ENCODE measurements at regions not wholly inside any gene's neighbourhood (a gene's known extent, or its start where the extent isn't known, plus 50 kb on each side); places are given as distances from the start of the nearest gene placed in this dataset.
"Not testable (repeated sequence)": the region's sequence is repeated elsewhere in the genome, so short reads cannot be mapped to it uniquely, and the experiment has no call there.

DNA sequence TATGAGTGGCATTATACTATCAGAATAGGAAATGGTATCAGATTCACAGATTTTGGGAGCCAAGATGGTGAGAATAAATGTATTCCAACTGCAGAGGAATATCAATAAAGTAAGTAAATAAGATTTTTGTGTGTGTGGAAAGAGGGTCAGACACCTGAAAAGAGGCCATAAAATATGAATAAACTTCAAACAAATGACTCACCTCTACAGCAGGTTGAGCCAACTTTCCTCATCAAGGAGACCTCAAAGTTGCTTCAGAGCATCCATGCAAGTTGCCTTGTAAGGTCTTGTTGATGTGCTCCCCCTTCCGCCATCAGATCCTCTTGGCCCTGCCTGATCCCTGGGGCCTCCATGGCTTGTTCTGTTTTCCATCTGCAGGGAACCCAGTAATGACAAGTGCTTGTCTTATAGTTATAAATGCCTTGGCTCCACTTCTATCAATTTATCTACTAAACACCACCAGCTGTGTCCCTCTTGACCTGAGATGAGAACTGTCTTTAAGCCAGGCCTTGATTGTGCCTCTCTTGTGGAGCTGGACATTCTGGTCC, 775.6 kb downstream of the LTN1 start:
- no peak for DNase-seq

DNA sequence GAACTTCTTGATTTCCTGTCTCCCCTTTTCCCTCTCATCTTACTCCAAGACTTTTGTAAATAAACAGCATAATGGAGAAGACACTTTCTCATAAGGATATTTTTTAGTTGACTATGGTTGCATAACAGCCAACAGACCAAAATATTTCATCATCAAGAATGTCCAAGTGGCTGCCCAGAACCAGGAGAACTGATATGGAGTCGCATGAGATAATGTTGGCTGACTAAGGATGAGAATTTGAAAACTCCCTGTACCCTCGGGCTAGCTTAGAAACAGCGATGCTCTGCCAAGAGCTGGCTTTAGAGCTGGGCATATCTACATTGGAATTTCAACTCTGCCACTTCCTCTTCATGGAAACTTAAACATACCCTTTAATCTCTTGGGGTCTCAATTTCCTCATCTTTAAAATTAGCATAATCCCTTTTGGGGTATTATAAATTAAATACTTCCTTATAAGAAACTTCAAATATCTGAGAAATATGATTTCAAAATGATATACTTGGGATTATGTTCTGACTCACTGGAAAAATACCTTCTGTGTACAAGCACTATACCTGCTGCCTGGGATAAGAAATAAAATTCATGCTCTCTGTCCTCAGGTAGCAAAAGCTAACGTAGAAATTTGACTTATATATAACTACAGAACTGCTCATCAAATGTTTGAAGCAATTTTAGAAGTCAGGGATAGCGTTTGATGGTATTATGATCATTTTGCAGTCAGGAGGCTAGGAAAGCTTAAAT, 777.3 kb downstream of the LTN1 start:
- DNase-seq, result no peak

DNA sequence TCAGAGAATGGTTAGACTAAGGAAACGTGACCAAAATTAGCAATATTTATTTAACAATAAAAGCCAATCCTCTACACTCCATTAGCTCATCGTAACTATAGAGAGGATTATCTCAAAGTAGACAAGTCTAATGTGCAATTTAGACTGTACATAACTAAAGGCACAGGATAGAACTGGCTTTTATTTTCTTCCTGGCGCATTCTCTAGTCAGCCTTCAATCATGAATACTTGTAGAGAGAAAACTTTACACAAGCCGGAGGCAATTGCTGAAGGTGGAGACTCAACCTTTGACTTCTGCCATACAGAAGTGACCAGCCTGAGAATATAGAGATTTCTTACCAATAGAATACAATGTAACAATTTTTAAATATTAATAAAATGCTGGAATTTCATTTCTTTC, 777.9 kb downstream of the LTN1 start:
- no peak for DNase-seq

DNA sequence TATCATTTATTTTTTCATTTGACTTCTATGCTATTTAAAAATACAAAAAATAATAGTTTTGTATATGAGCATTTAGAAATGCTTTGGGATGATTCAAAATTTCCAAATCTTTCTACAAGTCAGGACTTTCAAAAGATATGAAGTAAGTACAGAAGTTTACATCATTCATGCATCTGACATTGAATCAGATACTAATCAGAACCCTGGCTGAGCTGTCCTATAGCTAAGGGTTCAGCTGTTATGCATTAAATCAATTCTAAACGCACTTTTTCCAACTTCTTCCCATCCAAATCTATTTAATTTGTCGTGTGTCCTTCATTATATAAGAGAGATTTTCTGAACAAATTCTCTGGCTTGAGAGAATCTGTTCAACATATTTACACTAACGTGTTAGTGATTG, 779.4 kb downstream of the LTN1 start:
- no peak for DNase-seq

DNA sequence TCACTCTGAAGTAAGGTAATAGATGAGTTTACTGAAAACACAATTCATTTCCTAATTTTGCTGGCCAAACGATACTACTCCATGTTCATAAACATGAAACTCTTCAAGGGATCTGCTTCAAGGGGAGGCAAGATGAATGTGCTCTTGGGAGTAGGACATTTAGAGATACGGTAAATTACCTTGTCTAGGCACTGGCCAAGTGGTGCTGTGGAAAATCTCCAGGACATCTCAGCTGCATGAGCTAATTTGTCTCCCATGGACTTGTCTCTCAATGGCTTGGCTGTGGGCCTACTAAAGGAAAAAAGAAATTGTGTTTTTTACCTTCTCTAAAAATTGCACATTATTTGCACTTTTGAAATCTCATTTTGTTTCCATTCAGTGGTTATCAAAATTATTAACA, 780.6 kb downstream of the LTN1 start:
- no peak for DNase-seq

DNA sequence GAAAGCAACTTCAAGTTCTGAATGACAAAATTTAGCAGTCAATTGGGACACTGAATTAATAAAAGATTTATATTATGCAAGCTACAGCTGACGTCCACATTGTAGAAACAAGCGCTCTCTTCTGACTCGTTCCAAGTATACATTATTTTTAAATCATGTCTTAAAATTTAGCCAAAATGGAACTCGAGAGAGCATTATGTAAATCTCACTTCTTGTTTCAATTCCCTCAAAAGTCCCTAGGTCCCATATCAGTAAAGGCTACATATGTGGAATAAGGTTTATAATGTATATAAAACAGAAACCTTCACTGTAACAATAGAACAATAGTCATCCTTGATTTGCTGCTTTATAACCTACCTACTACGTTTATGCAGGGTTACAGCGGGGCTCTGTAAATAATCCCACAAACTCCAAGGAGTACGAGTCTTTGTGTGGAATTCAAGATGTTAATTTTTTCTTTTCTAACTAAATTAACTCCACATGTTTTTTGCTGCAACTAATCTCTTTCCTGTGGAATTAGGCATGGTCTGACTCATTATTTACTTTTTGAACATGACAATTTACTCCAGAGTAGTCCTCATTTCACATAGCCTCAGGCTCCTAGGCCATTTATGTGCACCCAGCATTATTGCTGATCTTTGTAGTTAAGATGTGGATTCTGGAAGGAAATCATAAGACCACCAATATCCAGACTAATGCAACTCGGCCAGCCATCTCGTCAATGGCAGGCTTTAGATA, 785.1 kb downstream of the LTN1 start:
- no peak for DNase-seq

DNA sequence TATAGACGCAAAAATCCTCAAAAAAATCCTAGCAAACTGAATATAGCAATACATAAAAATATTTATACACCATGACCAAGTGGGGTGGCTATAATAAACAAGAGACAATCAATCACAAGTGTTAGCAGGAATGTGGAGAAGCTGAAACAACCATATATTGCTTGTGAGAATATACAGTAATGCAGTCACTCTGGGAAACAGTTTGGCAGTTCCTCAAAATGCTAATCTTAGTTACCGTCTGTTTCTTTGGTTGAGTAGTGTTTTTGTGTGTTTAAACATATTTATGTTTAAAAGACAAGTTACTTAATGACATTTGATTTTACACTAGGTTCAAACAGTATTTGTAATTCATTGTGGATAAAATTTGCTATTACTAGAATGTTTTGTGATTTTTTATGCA, 792.0 kb downstream of the LTN1 start:
- DNase-seq, result no peak

DNA sequence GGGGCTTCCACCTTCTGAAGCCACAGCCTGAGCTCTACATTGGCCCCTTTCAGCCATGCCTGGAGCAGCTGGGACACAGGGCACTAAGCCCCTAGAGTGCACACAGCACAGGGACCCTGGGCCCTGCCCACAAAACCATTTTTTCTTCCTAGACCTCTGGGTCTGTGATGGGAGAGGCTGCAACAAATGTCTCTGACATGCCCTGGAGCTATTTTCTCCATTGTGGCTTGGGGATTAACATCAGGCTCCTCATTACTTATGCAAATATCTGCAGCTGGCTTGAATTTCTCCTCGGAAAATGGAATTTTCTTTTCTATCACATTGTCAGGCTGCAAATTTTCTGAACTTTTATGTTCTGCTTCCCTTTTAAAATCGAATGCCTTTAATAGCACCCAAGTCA, 795.7 kb downstream of the LTN1 start:
- no peak for DNase-seq

DNA sequence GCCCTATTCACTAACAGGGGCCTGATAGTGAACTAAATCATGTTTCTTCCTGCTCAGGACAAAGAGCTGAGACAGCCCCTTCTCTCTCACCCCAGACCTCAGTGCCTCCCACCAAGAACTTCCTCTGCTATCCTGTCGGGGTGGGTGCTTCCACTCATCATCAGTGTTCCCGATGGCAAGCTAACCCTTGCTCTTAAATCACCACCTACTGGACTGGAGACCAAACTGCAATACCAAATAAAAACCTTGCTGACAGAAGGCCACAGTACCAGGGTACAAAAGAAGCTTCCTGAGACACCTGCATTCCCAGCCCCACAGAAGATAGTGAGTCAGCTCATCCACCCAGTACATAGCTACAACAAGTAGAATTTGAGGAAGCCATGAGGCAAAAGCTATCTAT, 799.5 kb downstream of the LTN1 start:
- no peak for DNase-seq

DNA sequence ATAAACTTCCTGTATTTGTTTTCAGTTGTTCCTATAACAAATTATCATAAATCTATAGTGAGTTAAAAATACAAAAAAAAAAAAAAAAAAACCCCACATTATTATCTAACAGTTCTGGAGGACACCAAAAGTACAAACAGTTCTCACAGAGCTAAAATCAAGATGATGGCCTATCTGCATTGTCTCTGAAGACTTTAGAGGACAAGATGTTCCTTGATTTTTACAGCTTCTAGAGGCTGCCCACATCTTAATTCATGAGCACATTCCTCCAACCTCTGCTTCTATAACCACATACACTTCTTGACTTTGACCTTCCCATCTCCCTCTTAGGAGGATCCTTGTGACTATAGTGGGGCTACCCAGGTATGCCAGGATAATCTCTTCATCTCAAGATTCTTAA, 806.1 kb downstream of the LTN1 start:
- no peak for DNase-seq

DNA sequence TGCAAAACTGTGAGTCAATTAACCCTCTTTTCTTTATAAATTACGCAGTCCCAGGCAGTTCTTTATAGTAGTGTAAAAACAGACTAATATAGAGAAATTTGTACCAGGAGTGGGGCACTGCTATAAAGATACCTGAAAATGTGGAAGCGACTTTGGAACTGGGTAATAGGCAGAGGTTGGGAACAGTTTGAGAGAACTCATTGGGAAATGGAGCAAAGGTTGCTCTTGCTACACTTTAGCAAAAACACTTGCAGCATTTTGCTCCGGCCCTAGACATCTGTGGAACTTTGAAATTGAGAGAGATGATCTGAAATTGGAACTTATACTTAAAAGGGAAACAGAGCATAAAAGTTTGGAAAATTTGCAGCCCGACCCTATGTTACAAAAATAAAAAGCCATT, 810.9 kb downstream of the LTN1 start:
- no peak for DNase-seq

DNA sequence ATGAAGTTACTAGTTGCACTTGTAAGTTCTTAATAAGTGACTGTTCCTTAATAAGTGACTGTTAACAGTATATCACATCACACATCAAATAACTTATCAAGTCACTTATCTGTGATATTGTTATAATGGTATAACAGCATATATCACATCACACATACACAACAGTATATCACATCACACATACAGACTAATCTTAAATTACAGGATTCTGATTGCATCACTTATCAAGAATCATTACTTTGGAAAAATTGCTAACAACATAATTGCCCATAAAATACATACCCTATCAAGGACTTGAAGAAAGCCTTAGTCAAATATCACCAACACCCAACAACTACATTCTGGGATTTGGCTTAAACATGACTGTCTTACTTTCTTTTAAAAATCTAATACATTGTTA, 813.5 kb downstream of the LTN1 start:
- DNase-seq, result no peak

DNA sequence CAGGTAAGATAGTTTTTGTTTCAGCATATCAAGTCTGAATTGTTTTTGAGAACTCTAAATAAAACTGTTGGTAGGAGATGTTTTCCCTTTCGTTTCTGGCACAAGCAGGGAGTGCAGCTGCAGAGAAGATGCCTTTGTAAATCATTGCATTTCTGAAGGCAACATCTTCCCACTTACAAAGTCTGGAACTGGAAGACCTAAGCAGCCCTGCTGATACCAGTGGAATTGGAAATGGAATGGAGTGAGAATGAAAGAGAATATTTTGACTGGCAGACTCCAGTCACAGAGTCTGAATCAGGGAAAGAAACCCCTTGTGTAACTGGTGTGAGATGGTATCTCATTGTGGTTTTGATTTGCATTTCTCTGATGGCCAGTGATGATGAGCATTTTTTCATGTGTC, 815.6 kb downstream of the LTN1 start:
- no peak for DNase-seq

DNA sequence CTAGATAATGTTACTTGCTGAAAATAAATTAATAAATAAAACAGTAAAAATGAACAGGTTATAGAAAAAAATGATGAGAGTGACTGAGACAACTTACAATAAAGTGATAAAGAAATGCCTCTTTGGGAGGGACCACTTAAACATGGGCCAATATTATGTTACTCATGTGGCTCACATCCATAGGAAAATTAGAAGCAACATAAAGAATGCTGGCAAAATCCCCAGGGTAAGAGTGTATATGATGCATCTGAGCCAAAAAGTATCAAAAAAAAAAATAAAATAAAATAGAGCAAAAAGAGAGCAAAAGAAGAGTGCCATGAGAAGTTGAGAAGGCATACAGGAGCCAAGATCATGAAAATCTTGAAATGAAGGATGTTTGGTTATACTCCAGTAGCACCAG, 818.0 kb downstream of the LTN1 start:
- no peak for DNase-seq

DNA sequence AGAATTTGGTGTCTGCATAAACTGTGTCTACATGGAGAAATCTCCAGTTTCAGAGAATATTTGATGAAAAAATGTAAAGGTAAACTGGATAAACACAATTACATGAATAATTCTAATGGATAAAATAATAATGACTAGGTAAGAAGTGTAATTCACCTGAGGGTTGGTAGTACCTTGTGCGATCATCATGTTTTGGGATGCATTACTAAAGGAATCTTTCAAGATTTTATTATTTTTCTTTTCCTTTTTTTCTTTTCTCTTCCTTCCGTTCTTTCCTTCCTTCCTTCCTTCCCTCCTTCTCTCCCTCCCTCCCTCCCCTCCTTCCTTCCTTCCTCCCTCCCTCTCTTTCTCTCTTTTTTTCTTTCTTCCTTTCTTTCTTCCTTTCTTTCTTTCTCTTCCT, 818.7 kb downstream of the LTN1 start:
- DNase-seq, result no peak

DNA sequence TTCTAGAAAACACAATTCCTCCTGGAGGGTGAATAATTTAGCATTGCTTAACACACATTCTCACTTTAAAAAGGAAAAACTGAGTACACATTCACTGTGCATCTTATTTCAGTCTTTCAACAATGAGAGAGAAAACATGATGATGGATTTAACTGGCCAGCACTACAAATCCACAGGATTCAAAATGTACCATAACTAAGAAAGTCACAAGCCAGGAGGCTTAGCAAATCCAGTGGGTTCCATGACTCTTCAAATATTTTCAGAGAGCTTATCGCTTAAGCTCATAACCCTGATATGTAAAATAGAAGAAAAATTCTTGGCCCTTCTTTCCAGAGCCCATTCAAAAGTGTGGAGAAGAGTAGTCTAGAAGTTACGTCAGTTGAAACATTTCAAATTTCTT, 820.3 kb downstream of the LTN1 start:
- no peak for DNase-seq

DNA sequence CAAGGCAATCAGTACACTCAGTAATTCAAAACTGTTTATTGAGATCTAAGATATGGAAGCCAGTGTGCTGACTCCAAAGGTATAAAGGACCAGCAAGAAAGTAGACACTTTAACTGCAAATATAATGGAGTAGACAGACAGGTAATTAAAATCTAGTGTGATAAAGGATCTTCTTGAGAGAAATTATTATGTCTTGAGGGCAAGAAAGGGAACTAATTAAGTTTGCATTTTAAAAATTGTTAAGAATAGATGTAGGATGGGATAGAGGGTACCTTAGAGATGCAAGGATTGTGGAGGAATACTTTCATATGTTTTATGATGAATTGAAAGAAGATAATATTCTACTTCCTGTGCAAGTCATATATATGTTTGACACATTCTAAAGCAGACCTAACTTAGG, 825.3 kb downstream of the LTN1 start:
- no peak for DNase-seq

DNA sequence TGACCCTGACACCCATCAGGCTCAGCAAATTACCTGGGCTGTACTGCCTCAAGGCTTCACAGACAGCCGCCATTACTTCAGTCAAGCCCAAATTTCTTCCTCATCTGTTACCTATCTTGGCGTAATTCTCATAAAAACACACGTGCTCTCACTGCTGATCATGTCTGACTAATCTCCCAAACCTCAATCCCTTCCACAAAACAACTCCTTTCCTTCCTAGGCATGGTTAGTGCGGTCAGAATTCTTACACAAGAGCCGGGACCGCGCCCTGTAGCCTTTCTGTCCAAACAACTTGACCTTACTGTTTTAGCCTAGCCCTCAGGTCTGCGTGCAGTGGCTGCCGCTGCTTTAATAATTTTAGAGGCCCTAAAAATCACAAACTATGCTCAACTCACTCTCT, 828.2 kb downstream of the LTN1 start:
- DNase-seq, result not testable (repeated sequence)

DNA sequence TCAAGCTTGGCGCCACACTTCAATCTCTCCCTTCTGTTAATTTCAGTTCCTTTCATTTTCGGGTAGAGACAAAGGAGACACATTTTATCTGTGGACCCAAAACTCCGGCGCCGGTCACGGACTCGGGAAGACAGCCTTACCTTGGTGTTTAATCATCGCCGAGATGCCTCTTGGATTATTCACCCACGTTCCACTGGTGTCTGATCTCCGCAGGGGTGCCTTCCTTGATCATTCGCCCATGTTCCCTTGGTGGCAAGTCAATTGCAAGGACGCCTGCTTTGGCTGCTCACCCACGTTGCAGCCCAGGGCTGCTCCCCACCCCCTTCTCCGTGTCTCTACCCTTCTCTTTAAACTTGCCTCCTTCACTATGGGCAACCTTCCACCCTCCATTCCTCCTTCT, 830.6 kb downstream of the LTN1 start:
- not testable (repeated sequence) for DNase-seq

DNA sequence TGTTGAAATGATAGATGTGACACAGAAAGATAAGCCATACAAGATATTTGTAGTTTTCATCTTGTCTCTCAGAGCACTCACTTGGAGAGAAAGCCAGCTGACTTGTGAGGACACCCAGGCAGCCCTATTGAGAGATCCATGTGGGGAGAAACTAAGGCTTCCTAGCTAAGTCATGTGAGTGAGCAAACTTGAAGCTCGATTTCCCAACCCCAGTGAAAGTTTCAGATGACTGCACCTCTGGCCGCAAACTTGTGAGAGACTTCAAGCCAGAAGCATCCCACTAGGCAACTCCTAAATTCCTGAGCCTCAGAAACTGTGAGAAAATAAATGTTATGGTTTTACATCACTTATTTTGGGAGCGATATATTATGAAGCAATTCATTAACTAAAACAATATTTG, 832.3 kb downstream of the LTN1 start:
- no peak for DNase-seq

DNA sequence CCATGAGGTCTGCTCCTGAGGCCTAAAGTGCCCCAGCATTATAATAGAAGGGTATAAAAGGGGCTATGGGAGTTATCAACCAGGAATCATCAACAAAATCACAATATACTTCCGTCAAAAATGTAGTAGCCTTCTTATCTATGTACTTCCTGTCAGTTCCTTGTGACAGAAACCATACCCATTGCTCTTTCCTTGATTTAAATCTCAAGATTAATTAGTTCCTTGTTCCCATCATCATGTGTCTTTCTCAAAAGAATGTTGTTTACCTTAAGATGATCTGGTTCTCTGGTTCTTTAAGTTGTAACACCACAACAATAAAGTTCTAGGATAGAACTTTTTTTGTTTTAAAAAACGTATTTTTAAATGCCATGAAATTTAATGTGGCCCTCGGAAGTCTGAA, 833.3 kb downstream of the LTN1 start:
- no peak for DNase-seq

DNA sequence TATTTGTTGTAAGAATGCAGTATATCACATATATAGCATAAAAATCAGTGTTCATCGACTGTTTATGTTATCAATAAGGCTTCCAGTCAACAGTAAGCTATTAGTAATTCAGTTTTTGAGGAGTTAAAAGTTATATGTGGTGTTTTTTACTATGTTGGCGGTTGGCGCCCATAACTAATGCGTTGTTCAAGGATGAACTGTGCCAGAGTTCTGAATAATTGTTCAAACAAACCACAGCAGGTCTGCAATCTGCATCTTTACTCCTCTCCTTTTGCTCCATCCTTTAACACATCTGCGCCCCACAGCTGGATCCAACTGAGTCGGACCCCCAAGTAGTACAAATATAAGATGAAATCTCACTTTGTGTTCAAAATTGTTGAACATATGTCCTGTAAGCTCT, 836.1 kb downstream of the LTN1 start:
- DNase-seq, result no peak

DNA sequence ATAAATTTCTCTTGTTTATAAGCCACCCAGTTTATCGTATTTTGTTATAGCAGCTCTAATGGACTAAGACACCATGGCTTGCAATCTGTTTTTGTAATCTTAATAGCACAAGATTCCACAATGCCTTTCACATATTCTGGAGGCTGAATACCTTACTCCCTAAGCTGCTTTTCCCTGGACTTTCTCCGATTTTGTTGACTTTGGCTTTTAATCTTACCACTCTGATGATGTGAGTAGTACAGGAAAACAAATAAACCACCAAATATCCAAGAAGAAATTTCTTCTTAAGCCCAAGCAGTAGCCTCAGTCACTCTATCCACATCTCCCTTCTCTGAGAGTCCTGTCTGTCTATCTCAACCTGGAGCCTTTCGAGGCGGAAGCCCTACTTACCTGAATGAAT, 838.6 kb downstream of the LTN1 start:
- DNase-seq, result no peak

DNA sequence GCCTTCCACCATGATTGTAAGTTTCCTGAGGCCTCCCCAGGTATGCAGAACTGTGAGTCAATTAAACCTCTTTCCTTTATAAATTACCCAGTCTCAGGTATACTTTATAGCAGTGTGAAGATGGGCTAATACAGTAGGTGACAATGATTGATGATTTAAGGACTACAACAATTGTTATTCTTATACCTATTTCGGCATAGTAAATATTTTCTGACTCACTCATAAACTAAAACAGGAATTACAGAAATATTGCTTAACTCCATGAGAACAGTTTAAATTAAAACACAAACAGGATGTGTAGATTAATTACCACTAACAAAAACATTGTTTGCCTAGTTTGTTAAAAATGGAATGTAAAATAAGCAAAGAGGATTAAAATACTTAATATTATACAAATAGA, 839.9 kb downstream of the LTN1 start:
- no peak for DNase-seq

DNA sequence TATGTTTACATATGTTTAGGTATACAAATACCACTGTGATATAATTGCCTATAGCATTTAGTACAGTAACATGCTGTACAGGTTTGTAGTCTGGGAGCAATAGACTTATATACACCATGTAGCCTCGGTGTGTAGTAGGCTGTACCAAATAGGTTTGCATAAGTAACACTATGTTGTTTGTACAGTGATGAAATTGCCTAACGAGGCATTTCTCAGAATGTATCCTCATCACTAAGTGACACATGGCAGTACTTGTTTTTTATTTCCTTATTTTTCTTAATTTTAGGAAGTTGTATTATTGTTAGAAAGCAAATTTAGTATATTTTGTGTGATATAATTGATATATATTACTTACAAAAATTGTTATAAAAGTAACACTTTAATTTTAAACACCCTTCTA, 840.9 kb downstream of the LTN1 start:
- DNase-seq, result no peak
